H9 (cell line): ENCODE measurements at regions not wholly inside any gene's neighbourhood (a gene's known extent, or its start where the extent isn't known, plus 50 kb on each side); places are given as distances from the start of the nearest gene placed in this dataset.

Experiments used
- DNase-seq: peaks from one replicate; pipeline ENCODE4 v3.0.0-alpha.2; 2017
- H2AFZ ChIP-seq: one replicate; pipeline ENCODE4 v1.6.1; 2013; ENCODE audit warnings: mild to moderate bottlenecking, low read length, control low read depth, moderate library complexity
- H2AK5ac ChIP-seq: 2 replicates; pipeline ENCODE4 v1.6.1; 2013; ENCODE audit warnings: low read length, control low read depth, mixed read lengths; ENCODE audit not compliant: insufficient read length
- H2BK120ac ChIP-seq: one replicate; pipeline ENCODE4 v1.6.1; 2013; ENCODE audit warnings: low read depth, mild to moderate bottlenecking, low read length, control low read depth, inconsistent platforms; ENCODE audit not compliant: poor library complexity, severe bottlenecking
- H2BK12ac ChIP-seq: 2 replicates; pipeline ENCODE4 v1.6.1; 2013; ENCODE audit warnings: low read length, control low read depth, mixed read lengths, low read depth; ENCODE audit not compliant: insufficient read length
- H2BK15ac ChIP-seq: 2 replicates; pipeline ENCODE4 v1.6.1; 2013; ENCODE audit warnings: low read depth, low read length, control low read depth
- H2BK20ac ChIP-seq: one replicate; pipeline ENCODE4 v1.6.1; 2013; ENCODE audit warnings: low read depth, mild to moderate bottlenecking, low read length, control low read depth, inconsistent platforms; ENCODE audit not compliant: poor library complexity, severe bottlenecking
- H2BK5ac ChIP-seq: 2 replicates; pipeline ENCODE4 v1.6.1; 2013; ENCODE audit warnings: low read length, control low read depth, mixed read lengths; ENCODE audit not compliant: insufficient read length
- H3K14ac ChIP-seq: 2 replicates; pipeline ENCODE4 v1.6.1; 2013; ENCODE audit warnings: low read length, control low read depth; ENCODE audit not compliant: insufficient read depth
- H3K18ac ChIP-seq: 2 replicates; pipeline ENCODE4 v1.6.1; 2013; ENCODE audit warnings: low read depth, mild to moderate bottlenecking, mixed read lengths, low read length, control low read depth; ENCODE audit not compliant: insufficient read length
- H3K23ac ChIP-seq: 2 replicates; pipeline ENCODE4 v1.6.1; 2013; ENCODE audit warnings: low read length, control low read depth, mixed read lengths, low read depth; ENCODE audit not compliant: insufficient read length
- H3K23me2 ChIP-seq: 2 replicates; pipeline ENCODE4 v1.6.1; 2013; ENCODE audit warnings: low read depth, mild to moderate bottlenecking, mixed read lengths, low read length, control low read depth; ENCODE audit not compliant: insufficient read length, poor library complexity, severe bottlenecking
- H3K27ac ChIP-seq: 2 replicates; pipeline ENCODE4 v1.5.1; 2013; ENCODE audit warnings: low read length, control low read depth, mixed read lengths, low read depth; ENCODE audit not compliant: insufficient read length
- H3K27me3 ChIP-seq: 2 replicates; pipeline ENCODE4 v1.6.1; 2013; ENCODE audit warnings: low read length, control low read depth, inconsistent platforms; ENCODE audit not compliant: insufficient read depth
- H3K4ac ChIP-seq: 2 replicates; pipeline ENCODE4 v1.6.1; 2013; ENCODE audit warnings: low read depth, mild to moderate bottlenecking, control low read depth, inconsistent platforms, low read length, moderate library complexity
- H3K4me1 ChIP-seq: 2 replicates; pipeline ENCODE4 v1.6.1; 2013; ENCODE audit warnings: low read length, control low read depth, inconsistent platforms; ENCODE audit not compliant: insufficient read depth
- H3K4me2 ChIP-seq: 2 replicates; pipeline ENCODE4 v1.6.1; 2013; ENCODE audit warnings: low read length, control low read depth, mixed read lengths; ENCODE audit not compliant: insufficient read length, insufficient read depth
- H3K56ac ChIP-seq: 2 replicates; pipeline ENCODE4 v1.6.1; 2013; ENCODE audit warnings: low read depth, mild to moderate bottlenecking, mixed read lengths, low read length, control low read depth; ENCODE audit not compliant: insufficient read length
- H3K79me1 ChIP-seq: 2 replicates; pipeline ENCODE4 v1.6.1; 2013; ENCODE audit warnings: low read depth, mild to moderate bottlenecking, moderate library complexity, low read length, control low read depth, inconsistent platforms; ENCODE audit not compliant: insufficient read depth, poor library complexity, severe bottlenecking
- H3K79me2 ChIP-seq: 2 replicates; pipeline ENCODE4 v1.6.1; 2013; ENCODE audit warnings: low read length, control low read depth, inconsistent platforms; ENCODE audit not compliant: insufficient read depth
- H3K9ac ChIP-seq: 2 replicates; pipeline ENCODE4 v1.6.1; 2013; ENCODE audit warnings: low read length, control low read depth, mixed read lengths; ENCODE audit not compliant: insufficient read length; ENCODE audit errors: extremely low read depth
- H3K9me3 ChIP-seq: one replicate; pipeline ENCODE4 v1.6.1; 2013; ENCODE audit warnings: low read depth, low read length, inconsistent platforms; ENCODE audit not compliant: control insufficient read depth
- H3T11ph ChIP-seq: one replicate; pipeline ENCODE4 v1.6.1; 2013; ENCODE audit warnings: mild to moderate bottlenecking, low read length, control low read depth, inconsistent platforms
- H4K20me1 ChIP-seq: one replicate; pipeline ENCODE4 v1.6.1; 2013; ENCODE audit not compliant: control insufficient read depth, insufficient read length, insufficient read depth
- H4K5ac ChIP-seq: 2 replicates; pipeline ENCODE4 v1.6.1; 2013; ENCODE audit warnings: low read depth, mild to moderate bottlenecking, mixed read lengths, low read length, control low read depth; ENCODE audit not compliant: insufficient read length
- H4K8ac ChIP-seq: replicated peaks from 2 replicates; pipeline ENCODE4 v1.6.1; 2013; ENCODE audit warnings: low read length, control low read depth, mixed read lengths, low read depth; ENCODE audit not compliant: insufficient read length
- H4K91ac ChIP-seq: 2 replicates; pipeline ENCODE4 v1.6.1; 2013; ENCODE audit warnings: low read depth, mild to moderate bottlenecking, moderate library complexity, mixed read lengths, low read length, control low read depth; ENCODE audit not compliant: insufficient read length
- H3K27ac Mint-ChIP-seq, 3 experiments: 2 replicates in 2 of 3; 3 replicates in 1 of 3; pipeline ENCODE4 v1.8.0; 2020 to 2021; ENCODE audit warnings: mixed read lengths in 3 of 3, mild to moderate bottlenecking in 1 of 3, moderate library complexity in 1 of 3
- H3K27me3 Mint-ChIP-seq: 2 replicates; pipeline ENCODE4 v1.8.0; 2021; ENCODE audit warnings: low read depth, mild to moderate bottlenecking, moderate library complexity, mixed read lengths
- H3K36me3 Mint-ChIP-seq, 3 experiments: 2 replicates in 2 of 3; 3 replicates in 1 of 3; pipeline ENCODE4 v1.8.0; 2020 to 2021; ENCODE audit warnings: low read depth in 3 of 3, mixed read lengths in 3 of 3; ENCODE audit not compliant: insufficient read depth in 1 of 3
- H3K4me1 Mint-ChIP-seq, 2 experiments: 2 replicates each; pipeline ENCODE4 v1.8.0; 2020; ENCODE audit warnings: mixed read lengths in 2 of 2
- H3K4me3 Mint-ChIP-seq, 2 experiments: 2 replicates in 1 of 2; 3 replicates in 1 of 2; pipeline ENCODE4 v1.8.0; 2020 to 2021; ENCODE audit warnings: mild to moderate bottlenecking in 2 of 2, mixed read lengths in 2 of 2, moderate library complexity in 1 of 2
- H3K9me3 Mint-ChIP-seq, 2 experiments: 2 replicates in 1 of 2; 3 replicates in 1 of 2; pipeline ENCODE4 v1.8.0; 2020; ENCODE audit warnings: mild to moderate bottlenecking in 2 of 2, mixed read lengths in 2 of 2, moderate library complexity in 1 of 2
- CTCF ChIP-seq: fragments of 200-600 bp; sonication (generic); conservative IDR thresholded peaks from 3 replicates; pipeline ENCODE4 v1.8.0; 2021; ENCODE audit warnings: antibody characterized with exemption, mild to moderate bottlenecking
- WGBS: extraction: QIAGEN DNeasy Blood & Tissue Kit; methylation state at CpG from one replicate; pipeline ENCODE4 v1.1.7; 2013; ENCODE audit warnings: missing lambda C conversion rate, low lambda C conversion rate, mixed read lengths; ENCODE audit not compliant: insufficient read length; ENCODE audit errors: extremely low coverage; 5-methylcytosine and 5-hydroxymethylcytosine counted together

DNA sequence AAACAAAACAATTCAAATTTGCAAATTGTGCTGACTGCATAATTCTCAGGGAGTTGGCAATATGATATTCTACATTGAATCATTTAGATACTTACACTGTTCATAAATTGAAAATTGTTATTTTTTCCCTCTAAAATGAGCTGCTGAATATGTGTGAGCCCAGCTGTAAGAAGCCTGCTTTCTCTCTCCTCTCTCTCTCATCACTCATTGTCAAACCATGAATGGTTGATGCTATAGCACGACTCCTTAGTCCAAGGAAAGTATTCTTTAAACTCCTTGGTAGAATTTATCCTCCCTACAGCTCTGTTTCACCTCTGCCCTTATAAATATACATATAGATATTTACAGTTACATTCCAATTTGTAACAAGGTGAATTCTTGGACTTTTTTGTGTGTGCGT is 116.4 kb upstream of the POU3F2 start:
- no peak overlapping the region for H3K4me2 ChIP-seq

More for the DNA sequence above, 116.4 kb upstream of the POU3F2 start:
- H3K27ac ChIP-seq: no peak overlapping the region
- H3K79me2 ChIP-seq: no peaks in the 10 kb centered on the region
- no peak overlapping the region for H3K14ac ChIP-seq
- H4K8ac ChIP-seq: no peak overlapping the region
- no peak overlapping the region for H4K5ac ChIP-seq
- no peak overlapping the region for H2AK5ac ChIP-seq
- H3K4ac ChIP-seq: no peak overlapping the region
- Mint-ChIP-seq H3K27me3 (no peaks in the 10 kb centered on the region), H3K27ac (no peak overlapping the region), H3K36me3 (no peaks in the 10 kb centered on the region), H3K4me3 (no peak overlapping the region), H3K9me3 (no peaks in the 10 kb centered on the region), H3K4me1 (peaks cover 21 to 23% of the 10 kb centered on the region in 2 experiments)
- WGBS: 100% methylated on average over 1 of the region's 2 CpGs
- H2BK12ac ChIP-seq: no peak overlapping the region
- no peaks in the 10 kb centered on the region for H4K20me1 ChIP-seq
- H3K79me1 ChIP-seq: no peaks in the 10 kb centered on the region
- H3K56ac ChIP-seq: no peak overlapping the region
- no peak overlapping the region for H2BK20ac ChIP-seq
- no peaks in the 10 kb centered on the region for H3K9me3 ChIP-seq
- H3K27me3 ChIP-seq: no peaks in the 10 kb centered on the region
- DNase-seq: no peak
- H2BK5ac ChIP-seq: no peak overlapping the region
- no peak overlapping the region for H4K91ac ChIP-seq
- H2BK15ac ChIP-seq: no peak overlapping the region
- H3K4me1 ChIP-seq: peaks cover 10% of the 10 kb centered on the region; the same call in 1 of the 2 replicates
- H3K23me2 ChIP-seq: no peaks in the 10 kb centered on the region
- no peak overlapping the region for H3K18ac ChIP-seq
- H2BK120ac ChIP-seq: no peak overlapping the region
- H2AFZ ChIP-seq: no peak overlapping the region
- no peak overlapping the region for H3K23ac ChIP-seq
- no peak overlapping the region for H3K9ac ChIP-seq
- H3T11ph ChIP-seq: no peak overlapping the region
- TF ChIP-seq CTCF: no peak
